HepG2 (cell line): ENCODE measurements at regions not wholly inside any gene's neighbourhood (a gene's known extent, or its start where the extent isn't known, plus 50 kb on each side); places are given as distances from the start of the nearest gene placed in this dataset.
A peak's percentile ranks its signal among the peaks of the same experiment; 100 is the strongest.

Source experiments
- CAMTA2 ChIP-seq: sonication (generic); formaldehyde crosslinking; IDR thresholded peaks from 2 replicates; pipeline ENCODE4 v1.4.0; 2020; ENCODE audit warnings: mild to moderate bottlenecking, missing genetic modification reagents, borderline replicate concordance
- MAF1 ChIP-seq: sonication (generic); formaldehyde crosslinking; IDR thresholded peaks from 2 replicates; pipeline ENCODE4 v1.5.0; 2020; ENCODE audit warnings: missing genetic modification reagents, borderline replicate concordance
- MEIS1 ChIP-seq: sonication (generic); formaldehyde crosslinking; IDR thresholded peaks from 2 replicates; pipeline ENCODE4 v1.9.0; 2021; ENCODE audit warnings: mild to moderate bottlenecking, missing genetic modification reagents, moderate library complexity, borderline replicate concordance
- ZNF136 ChIP-seq: sonication (generic); formaldehyde crosslinking; IDR thresholded peaks from 2 replicates; pipeline ENCODE4 v1.8.1; 2022; ENCODE audit warnings: low read depth, mild to moderate bottlenecking, moderate library complexity, missing genetic modification reagents
- ZNF570 ChIP-seq: sonication (generic); formaldehyde crosslinking; IDR thresholded peaks from 2 replicates; pipeline ENCODE4 v1.4.0; 2020; ENCODE audit warnings: mild to moderate bottlenecking, missing genetic modification reagents, borderline replicate concordance
- ZNF776 ChIP-seq: sonication (generic); formaldehyde crosslinking; IDR thresholded peaks from 2 replicates; pipeline ENCODE4 v1.4.0; 2020; ENCODE audit warnings: mild to moderate bottlenecking, missing genetic modification reagents
- TF ChIP-seq, protein P1 (sequence below): sonication (generic); formaldehyde crosslinking; conservative IDR thresholded peaks from 2 replicates; pipeline ENCODE4 v1.8.1; 2023; ENCODE audit warnings: missing genetic modification reagents
- TF ChIP-seq, protein P2 (sequence below): sonication (generic); formaldehyde crosslinking; IDR thresholded peaks from 2 replicates; pipeline ENCODE4 v1.4.0; 2020; ENCODE audit warnings: missing genetic modification reagents, borderline replicate concordance
- TF ChIP-seq, protein P3 (sequence below): sonication (generic); formaldehyde crosslinking; IDR thresholded peaks from 2 replicates; pipeline ENCODE4 v1.4.0; 2020; ENCODE audit warnings: mild to moderate bottlenecking, missing genetic modification reagents
- TF ChIP-seq, protein P4 (sequence below): sonication (generic); formaldehyde crosslinking; IDR thresholded peaks from 2 replicates; pipeline ENCODE4 v1.4.0; 2020; ENCODE audit warnings: missing genetic modification reagents, mild to moderate bottlenecking, borderline replicate concordance
- TF ChIP-seq, protein P5 (sequence below): sonication (generic); formaldehyde crosslinking; IDR thresholded peaks from 2 replicates; pipeline ENCODE4 v1.4.0; 2020; ENCODE audit warnings: missing genetic modification reagents

DNA sequence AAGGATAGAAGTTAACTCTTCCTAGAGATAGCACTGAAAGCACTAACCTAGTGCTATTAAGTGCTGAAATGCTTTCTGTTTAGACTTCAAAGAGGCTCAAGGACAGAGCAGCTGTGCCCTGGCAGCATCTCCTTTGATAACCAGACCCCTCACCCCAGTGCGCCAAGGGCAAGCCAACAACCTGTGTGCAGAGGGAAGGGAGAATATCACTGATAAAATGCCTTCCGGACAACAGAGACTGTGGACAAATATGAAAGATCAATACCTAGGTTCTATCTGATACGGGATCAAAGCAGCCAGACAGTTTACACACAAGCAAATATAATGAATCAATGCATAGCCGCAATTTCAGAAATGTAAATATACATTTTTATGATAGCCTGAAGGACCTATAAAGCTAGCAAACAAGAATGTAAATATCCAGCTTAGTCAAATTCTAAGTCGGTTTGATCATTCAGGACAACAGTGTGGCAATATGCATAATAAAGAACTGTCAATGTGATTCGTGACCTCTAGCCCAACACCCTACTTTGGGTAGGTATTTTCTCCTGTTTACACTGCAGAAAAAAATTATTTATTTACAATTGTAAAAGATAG lies 91.8 kb upstream of the RFX8 start (continued):
- TF ChIP-seq, protein P1, sequence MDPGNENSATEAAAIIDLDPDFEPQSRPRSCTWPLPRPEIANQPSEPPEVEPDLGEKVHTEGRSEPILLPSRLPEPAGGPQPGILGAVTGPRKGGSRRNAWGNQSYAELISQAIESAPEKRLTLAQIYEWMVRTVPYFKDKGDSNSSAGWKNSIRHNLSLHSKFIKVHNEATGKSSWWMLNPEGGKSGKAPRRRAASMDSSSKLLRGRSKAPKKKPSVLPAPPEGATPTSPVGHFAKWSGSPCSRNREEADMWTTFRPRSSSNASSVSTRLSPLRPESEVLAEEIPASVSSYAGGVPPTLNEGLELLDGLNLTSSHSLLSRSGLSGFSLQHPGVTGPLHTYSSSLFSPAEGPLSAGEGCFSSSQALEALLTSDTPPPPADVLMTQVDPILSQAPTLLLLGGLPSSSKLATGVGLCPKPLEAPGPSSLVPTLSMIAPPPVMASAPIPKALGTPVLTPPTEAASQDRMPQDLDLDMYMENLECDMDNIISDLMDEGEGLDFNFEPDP (CRISPR knock-in tag), result no peak
- no peak for TF ChIP-seq ZNF776 (CRISPR knock-in tag)
- TF ChIP-seq CAMTA2 (CRISPR knock-in tag), result no peak
- TF ChIP-seq, protein P2, sequence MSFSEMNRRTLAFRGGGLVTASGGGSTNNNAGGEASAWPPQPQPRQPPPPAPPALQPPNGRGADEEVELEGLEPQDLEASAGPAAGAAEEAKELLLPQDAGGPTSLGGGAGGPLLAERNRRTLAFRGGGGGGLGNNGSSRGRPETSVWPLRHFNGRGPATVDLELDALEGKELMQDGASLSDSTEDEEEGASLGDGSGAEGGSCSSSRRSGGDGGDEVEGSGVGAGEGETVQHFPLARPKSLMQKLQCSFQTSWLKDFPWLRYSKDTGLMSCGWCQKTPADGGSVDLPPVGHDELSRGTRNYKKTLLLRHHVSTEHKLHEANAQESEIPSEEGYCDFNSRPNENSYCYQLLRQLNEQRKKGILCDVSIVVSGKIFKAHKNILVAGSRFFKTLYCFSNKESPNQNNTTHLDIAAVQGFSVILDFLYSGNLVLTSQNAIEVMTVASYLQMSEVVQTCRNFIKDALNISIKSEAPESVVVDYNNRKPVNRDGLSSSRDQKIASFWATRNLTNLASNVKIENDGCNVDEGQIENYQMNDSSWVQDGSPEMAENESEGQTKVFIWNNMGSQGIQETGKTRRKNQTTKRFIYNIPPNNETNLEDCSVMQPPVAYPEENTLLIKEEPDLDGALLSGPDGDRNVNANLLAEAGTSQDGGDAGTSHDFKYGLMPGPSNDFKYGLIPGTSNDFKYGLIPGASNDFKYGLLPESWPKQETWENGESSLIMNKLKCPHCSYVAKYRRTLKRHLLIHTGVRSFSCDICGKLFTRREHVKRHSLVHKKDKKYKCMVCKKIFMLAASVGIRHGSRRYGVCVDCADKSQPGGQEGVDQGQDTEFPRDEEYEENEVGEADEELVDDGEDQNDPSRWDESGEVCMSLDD (CRISPR knock-in tag), result peak; percentile 79
- TF ChIP-seq, protein P3, sequence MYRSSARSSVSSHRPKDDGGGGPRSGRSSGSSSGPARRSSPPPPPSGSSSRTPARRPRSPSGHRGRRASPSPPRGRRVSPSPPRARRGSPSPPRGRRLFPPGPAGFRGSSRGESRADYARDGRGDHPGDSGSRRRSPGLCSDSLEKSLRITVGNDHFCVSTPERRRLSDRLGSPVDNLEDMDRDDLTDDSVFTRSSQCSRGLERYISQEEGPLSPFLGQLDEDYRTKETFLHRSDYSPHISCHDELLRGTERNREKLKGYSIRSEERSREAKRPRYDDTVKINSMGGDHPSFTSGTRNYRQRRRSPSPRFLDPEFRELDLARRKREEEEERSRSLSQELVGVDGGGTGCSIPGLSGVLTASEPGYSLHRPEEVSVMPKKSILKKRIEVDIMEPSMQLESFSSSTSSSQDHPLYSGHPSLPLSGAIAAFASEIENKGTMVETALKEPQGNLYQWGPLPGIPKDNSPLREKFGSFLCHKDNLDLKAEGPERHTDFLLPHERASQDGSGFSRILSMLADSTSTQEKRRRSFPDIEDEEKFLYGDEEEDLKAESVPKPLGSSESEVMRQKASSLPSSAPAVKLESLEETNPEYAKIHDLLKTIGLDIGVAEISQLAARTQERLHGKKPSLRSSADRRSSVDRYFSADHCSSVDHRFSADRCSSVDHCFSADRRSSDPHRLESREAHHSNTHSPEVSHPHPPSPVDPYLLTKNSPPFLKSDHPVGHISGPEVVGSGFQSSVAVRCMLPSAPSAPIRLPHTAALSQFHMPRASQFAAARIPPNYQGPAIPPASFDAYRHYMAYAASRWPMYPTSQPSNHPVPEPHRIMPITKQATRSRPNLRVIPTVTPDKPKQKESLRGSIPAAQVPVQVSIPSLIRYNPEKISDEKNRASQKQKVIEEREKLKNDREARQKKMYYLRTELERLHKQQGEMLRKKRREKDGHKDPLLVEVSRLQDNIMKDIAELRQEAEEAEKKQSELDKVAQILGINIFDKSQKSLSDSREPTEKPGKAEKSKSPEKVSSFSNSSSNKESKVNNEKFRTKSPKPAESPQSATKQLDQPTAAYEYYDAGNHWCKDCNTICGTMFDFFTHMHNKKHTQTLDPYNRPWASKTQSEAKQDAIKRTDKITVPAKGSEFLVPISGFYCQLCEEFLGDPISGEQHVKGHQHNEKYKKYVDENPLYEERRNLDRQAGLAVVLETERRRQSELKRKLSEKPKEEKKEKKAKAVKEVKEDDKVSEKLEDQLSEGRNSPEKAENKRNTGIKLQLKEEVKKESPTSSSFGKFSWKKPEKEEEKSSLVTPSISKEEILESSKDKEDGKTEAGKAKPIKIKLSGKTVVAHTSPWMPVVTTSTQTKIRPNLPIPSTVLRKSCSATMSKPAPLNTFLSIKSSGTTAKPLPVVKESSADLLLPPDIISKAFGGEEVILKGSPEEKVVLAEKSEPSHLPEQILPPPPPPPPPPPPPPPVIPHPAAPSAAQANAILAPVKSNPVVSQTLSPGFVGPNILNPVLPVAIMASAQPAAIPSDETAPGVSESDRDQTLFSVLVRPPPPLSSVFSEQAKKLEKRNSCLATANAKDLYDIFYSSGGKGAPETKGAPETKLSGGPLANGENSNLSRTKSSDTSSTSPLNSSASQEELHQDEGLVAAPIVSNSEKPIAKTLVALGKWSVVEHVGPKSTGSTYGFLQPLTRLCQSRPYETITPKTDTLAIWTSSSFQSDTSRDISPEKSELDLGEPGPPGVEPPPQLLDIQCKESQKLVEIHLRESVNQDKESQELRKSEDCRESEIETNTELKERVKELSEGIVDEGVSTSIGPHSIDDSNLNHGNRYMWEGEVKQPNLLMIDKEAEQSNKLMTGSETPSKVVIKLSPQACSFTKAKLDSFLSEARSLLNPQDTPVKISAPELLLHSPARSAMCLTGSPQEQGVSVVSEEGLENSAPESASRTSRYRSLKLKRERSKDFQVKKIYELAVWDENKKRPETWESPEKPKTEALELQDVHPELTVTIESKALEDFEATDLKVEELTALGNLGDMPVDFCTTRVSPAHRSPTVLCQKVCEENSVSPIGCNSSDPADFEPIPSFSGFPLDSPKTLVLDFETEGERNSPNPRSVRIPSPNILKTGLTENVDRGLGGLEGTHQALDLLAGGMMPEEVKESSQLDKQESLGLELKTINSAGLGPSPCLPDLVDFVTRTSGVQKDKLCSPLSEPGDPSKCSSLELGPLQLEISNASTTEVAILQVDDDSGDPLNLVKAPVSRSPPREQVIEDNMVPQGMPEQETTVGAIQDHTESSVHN, result peak; percentile 88; the same call in 1 of the 2 replicates
- TF ChIP-seq, protein P4, sequence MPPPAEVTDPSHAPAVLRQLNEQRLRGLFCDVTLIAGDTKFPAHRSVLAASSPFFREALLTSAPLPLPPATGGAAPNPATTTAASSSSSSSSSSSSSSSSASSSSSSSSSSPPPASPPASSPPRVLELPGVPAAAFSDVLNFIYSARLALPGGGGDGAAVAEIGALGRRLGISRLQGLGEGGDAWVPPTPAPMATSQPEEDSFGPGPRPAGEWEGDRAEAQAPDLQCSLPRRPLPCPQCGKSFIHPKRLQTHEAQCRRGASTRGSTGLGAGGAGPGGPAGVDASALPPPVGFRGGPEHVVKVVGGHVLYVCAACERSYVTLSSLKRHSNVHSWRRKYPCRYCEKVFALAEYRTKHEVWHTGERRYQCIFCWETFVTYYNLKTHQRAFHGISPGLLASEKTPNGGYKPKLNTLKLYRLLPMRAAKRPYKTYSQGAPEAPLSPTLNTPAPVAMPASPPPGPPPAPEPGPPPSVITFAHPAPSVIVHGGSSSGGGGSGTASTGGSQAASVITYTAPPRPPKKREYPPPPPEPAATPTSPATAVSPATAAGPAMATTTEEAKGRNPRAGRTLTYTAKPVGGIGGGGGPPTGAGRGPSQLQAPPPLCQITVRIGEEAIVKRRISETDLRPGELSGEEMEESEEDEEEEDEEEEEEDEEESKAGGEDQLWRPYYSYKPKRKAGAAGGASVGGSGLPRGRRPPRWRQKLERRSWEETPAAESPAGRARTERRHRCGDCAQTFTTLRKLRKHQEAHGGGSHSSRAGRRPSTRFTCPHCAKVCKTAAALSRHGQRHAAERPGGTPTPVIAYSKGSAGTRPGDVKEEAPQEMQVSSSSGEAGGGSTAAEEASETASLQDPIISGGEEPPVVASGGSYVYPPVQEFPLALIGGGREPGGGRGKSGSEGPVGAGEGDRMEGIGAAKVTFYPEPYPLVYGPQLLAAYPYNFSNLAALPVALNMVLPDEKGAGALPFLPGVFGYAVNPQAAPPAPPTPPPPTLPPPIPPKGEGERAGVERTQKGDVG (CRISPR knock-in tag), result peak; percentile 99
- no peak; the same call in 1 of the 2 replicates for TF ChIP-seq ZNF136 (CRISPR knock-in tag)
- no peak for TF ChIP-seq MAF1 (CRISPR knock-in tag)
- TF ChIP-seq ZNF570 (CRISPR knock-in tag), result no peak
- peak; percentile 97 for TF ChIP-seq MEIS1 (CRISPR knock-in tag)
- TF ChIP-seq, protein P5, sequence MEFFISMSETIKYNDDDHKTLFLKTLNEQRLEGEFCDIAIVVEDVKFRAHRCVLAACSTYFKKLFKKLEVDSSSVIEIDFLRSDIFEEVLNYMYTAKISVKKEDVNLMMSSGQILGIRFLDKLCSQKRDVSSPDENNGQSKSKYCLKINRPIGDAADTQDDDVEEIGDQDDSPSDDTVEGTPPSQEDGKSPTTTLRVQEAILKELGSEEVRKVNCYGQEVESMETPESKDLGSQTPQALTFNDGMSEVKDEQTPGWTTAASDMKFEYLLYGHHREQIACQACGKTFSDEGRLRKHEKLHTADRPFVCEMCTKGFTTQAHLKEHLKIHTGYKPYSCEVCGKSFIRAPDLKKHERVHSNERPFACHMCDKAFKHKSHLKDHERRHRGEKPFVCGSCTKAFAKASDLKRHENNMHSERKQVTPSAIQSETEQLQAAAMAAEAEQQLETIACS (CRISPR knock-in tag), result no peak
